Stimulated activated CD4-positive, alpha-beta T cell treated with anti-CD3 and anti-CD28 coated beads, TNF-alpha, amount 100 ng/mL, for 1 hour (primary cell): ENCODE measurements at regions not wholly inside any gene's neighbourhood (a gene's known extent, or its start where the extent isn't known, plus 50 kb on each side); places are given as distances from the start of the nearest gene placed in this dataset.

Experiments
- DNase-seq, 3 donors: peaks; one replicate each; pipeline ENCODE4 v3.0.0-alpha.2; 2020; ENCODE audit warnings: low read depth in 3 of 3, low spot score in 1 of 3

DNA sequence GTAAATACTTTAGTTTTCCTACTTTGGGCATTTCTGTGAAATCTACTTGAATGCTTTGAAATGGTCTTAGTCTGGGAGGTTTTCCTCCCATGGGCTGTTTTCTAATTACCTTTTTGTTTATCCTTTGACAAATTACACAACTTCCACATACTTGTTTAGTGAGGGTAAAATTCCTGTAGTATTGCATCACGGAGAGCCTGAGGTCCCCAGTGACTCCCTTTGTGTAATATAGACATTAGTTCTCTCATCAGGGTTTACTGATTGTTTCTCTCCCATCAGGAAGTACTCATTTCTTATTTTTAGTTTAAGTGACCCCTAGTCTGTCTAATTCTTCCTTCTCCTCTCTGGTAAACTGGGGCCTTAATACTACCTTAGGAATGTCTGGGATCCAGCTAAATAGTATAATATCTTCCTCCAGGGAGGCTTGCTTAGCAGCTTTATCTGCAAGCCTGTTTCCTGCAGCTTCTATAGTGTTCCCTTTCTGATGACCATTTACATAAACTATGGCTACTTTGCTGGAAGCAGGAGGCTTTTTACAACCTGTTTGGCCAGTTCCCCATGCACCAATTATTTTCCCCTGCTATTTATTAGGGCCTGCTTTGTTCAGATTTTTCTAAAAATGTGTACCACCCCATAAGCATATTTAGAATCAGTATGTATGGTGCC lies 87.2 kb upstream of the XCR1 start:
- DNase-seq, result no peak

GRCh38 chr3:46113608-46114007 lies 86.3 kb upstream of the XCR1 start:
- DNase-seq, result no peak

DNA sequence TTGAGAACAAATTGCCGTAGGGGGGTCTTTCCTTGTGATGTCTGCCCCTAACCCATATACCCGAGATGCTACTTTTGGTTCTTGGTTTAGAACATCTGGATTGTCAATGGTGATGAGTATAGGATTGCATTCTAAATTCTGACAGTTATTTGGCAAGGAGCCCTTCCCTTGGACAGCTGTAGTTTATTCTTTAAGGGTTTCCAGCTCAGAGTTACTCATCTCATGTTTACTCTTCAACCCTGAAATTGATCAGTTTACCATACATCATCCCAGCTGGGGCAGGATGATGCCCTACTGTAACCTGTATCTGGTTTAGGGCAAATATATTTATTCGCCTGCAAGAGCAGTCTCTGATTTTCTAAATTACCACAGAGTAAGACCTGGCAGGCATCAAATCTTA lies 85.7 kb upstream of the XCR1 start:
- no peak for DNase-seq

DNA sequence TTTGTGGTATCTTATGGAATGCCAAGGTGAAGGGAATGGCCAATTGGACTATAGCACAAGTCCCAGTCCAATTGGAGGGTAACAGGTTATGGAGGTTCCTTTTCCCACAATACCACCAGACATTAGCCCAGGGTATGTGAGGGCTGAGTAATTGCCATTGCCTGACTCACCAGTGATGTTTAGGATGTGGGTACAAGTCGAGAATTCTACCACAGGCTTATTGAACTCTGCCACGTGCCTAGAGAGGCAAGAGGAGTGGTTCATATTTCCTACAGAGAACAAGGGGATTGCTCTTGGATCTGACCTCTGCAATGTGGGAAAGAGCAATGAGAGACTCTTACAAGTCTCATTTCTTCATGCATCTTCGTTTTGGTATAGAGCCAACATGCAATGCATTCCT lies 85.0 kb upstream of the XCR1 start:
- no peak for DNase-seq

DNA sequence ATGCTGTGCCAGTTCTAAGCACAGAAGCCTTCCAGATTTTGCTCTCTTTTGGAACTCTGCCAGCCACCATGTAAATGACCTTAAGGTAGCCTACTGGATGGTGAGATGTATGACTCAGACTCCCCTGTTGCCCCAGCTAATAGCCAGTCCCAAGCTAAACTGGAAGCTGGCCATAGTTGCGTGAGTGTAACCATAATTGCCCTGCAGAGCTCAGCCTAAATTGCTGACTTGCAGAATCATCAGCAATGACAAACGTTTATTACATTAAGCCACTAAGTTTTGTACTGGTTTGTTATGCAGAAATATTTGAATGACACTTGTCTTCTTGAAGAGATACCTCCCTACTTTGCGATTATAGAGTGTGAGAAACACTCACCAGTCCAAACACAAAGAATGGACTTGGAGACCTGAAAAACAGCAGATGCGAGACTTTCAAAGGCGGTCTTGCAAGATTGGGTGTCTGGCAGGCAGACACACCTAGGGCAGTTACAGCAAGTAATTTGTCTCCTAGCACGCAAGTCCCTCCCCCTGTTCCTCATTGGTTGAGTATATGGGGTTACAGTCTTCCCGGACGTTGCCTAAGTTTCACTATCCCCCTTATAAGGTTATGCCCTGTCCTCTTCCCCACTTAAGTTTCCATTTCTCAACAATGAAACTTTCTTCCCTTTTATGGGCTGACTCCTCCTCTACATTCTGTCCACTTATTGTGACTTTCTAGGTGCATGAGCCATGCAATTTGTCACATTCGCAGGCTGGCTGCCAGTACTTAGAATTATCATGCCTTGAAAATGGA lies 83.6 kb upstream of the XCR1 start:
- DNase-seq, result no peak

- DNase-seq, result no peak
These were observed 80.4 kb upstream of the XCR1 start for GRCh38 chr3:46107682-46108081.

DNA sequence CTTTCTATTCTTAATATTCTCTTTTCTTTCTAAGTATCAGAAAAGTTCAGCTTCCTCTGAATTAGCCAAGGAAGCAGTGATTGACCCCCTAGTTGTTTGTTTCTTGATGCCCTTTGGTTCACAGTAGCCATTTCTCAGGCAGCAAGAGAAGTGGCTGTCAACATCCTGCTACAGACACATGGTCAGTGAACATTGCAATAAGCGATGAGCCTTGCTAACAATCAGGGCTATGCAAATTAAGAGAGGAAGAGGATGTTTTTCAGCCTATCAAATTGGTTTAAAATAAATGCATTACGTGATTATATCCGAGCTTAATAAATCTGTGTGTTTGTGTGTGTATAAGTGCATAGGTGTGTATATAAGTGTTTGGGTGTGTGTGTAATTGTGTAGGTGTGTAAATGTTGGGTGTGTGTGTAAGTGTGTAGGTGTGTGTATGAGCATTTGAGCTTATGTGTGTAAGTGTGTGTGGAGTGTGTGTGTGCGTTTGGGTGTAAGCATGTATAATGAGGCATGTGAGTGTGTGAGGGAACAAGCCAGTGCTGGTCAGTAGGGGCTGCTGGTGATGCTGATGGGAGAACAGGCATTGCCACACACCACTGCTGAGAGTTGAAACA lies 78.1 kb upstream of the XCR1 start:
- no peak for DNase-seq

GRCh38 chr3:46104706-46105105 lies 77.4 kb upstream of the XCR1 start:
- DNase-seq, result no peak

DNA sequence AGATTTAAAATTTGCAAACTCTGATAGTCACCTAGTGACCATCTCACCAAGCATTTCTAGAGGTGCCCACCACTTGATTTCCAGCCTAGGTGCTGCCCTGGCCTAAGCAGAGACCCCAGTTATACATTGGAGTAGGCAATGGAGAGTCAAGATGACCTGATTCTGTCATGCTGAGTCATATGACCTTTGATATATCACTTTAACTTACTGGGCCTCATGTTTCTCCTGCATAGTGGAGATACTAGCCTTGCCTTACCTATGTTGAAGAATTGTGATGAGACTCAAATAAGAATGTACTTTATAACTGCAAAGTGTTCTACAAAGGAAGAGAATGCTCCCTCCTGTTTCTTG lies 75.5 kb upstream of the XCR1 start:
- no peak for DNase-seq

- DNase-seq, result no peak
These were observed 74.9 kb upstream of the XCR1 start for GRCh38 chr3:46102059-46102779.

DNA sequence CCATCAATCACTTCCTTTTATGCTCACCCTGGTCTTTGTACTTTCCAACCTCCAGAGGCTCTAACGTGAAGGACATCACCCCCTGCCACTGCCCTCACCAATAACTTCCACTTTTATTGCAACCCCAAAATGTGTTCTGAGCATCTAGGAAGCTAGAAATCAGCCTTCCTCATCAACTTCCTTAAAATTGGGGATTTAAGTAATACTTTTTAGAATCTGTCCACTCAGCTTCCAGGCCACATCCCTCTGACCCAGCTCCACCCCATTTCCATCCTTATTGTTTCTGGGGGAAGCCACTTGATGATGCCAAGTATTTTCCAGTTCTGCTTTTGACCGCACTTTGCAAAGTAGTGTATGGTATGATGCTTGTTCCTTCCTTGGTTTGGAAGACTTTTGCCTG lies 73.5 kb upstream of the XCR1 start:
- DNase-seq, result no peak

DNA sequence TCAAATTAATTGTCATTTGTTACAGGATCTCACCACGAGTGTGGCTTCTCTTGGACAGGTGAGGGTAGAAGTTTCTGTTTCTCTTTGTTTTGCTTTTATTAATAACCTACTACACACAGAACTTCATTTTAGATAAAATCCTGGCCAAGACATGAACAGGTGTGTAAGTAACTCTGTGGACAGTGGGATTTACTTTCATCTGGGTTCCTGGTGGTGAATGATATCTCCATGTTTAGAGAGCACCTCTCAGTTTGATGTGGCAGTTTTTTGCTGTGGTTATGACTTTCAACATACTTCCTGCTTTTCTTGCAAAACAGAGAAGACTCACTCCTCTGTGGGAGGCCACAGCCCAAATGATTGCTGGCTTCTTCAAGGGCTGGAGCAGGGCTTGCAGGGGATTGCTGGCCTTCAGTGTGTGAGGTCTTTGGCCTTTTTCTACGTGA lies 71.1 kb upstream of the XCR1 start:
- DNase-seq, result no peak

GRCh38 chr3:46097691-46098241 lies 70.5 kb upstream of the XCR1 start:
- no peak for DNase-seq

GRCh38 chr3:46096781-46097180 lies 69.5 kb upstream of the XCR1 start:
- DNase-seq, result no peak

DNA sequence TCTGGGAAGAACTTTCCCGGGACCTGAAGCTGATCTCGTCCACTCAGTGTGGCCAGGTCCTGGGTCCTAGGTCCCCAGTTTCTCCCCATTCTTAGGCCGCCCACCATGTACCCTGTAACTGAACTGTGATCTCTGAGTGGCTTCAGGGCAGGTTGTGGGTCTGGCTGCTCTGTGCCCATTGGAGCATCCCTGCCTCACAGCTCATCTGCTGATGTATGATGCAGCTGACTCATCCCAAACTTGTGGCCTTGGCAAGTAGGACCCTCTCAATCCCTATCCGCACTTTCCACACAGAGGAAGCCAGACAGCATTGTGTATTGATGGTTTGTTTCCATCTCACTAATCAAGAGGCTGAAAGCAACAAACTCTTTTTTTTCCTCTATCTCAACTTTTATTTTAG lies 69.1 kb upstream of the XCR1 start:
- no peak for DNase-seq

DNA sequence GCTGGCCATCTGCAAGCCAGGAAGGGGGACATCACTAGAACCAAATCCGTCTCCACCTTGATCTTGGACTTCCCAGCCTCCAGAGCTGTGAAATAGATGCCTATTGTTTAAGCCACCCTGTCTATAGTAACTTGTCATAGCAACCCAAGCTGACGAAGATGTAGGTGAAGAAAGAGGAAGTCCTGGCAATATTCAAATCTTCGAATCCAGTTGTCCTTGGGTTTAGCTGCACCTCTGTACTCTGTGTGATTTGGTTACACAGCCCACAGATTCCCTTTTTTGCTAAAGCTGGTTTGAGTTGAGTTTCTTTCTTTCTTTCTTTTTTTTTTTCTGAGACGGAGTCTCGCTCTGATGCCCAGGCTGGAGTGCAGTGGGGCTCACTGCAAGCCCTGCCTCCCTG lies 68.0 kb upstream of the XCR1 start:
- DNase-seq, result no peak

DNA sequence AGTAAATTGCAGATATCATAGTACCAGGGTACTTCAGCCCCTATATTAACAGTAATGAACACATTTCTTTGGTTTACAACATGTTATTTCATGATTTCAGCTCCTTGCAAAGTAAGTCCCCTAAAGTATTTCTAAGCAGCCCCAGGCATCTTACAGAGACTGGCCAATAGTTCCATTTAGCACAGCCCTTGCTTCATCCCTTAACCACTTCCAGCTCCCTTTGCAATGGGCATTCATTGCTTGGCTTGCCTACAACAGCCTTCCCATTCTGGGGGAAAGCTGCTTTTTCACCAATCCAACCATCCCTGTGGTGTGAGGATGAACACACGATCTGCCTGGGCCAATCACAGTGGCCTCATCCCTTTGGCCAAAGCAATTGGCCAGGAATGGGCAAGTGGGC lies 67.2 kb upstream of the XCR1 start:
- no peak for DNase-seq

DNA sequence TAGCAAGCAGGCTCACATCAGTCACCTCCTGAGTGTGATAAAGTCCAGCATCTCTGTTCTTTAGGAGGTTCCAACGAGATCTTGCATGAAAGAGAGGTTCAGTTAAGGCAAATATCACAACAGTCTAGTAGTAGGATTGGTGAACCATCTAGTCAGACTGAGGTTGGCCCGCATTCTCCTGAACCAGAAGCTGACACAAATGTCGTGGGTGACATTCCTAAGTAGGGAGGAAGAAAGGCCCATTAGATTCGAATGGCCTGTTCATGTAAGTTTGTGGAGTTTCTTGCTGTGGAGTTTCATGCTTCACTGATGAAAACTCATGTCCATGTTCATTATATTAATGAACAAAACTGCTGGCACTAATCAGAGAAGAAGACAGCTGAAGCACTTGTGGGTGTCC lies 66.7 kb upstream of the XCR1 start:
- no peak for DNase-seq

DNA sequence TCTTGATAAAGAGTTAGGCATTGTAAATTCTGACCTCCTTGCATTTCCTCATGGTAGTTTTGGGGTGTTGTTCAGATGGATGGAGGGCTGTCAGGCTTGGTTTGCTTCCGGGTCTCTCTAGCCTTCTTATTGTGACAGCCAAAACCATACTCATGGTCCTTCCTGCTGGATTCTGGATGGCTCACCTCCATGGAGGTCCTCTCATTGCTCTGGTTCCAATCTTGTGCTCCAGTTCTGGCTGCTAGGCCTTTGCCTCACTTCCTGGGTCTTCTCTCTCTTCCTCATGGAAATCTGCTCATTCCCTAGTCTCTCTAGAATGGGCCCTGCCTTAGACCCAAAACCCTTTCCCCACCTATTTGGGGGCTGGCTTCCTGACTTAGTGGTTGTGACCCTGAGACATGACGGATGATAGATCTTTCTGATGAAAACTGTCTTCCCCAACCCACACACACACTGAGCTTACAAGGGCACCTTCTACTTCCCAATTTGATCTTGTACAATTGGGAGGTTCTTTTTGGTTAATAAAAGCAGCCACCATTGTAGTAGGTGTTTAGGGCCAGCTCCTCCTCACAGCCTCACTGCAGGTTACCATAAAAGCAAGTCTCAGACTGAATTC lies 66.2 kb upstream of the XCR1 start:
- DNase-seq, result no peak

GRCh38 chr3:46092702-46093080 lies 65.4 kb upstream of the XCR1 start:
- DNase-seq, result no peak
